ENCODE measurements at regions not wholly inside any gene's neighbourhood (a gene's known extent, or its start where the extent isn't known, plus 50 kb on each side); places are given as distances from the start of the nearest gene placed in this dataset.
"Not testable (repeated sequence)": the region's sequence is repeated elsewhere in the genome, so short reads cannot be mapped to it uniquely, and the experiment has no call there.

DNA sequence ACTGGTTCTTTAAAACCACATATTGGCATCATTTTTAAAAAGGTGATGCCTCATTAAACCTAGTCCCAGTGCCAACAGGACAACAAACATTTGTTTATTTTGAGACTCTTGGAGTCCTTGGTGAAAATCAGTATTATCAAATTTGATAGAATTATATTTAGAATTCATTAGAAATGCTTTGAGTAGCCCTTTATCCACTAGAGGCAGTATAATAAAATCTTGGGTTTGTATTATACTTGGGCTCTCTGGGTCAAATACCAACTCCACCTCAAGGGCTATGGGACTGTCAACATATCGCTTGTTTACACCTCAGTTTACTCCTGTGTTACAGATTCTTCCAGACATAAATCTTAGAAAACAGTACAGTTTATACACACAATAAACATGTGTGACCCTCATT lies 335.7 kb upstream of the FSTL5 start:
- DNase-seq (ENCODE audit: low read depth), result no peak
- TF ChIP-seq, protein P1, sequence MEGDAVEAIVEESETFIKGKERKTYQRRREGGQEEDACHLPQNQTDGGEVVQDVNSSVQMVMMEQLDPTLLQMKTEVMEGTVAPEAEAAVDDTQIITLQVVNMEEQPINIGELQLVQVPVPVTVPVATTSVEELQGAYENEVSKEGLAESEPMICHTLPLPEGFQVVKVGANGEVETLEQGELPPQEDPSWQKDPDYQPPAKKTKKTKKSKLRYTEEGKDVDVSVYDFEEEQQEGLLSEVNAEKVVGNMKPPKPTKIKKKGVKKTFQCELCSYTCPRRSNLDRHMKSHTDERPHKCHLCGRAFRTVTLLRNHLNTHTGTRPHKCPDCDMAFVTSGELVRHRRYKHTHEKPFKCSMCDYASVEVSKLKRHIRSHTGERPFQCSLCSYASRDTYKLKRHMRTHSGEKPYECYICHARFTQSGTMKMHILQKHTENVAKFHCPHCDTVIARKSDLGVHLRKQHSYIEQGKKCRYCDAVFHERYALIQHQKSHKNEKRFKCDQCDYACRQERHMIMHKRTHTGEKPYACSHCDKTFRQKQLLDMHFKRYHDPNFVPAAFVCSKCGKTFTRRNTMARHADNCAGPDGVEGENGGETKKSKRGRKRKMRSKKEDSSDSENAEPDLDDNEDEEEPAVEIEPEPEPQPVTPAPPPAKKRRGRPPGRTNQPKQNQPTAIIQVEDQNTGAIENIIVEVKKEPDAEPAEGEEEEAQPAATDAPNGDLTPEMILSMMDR (IDR thresholded peaks at IDR 0.05; ENCODE audit: insufficient read depth, low read depth, low read length, missing control alignments), result peak; percentile 7
- H3K4me3 ChIP-seq (ENCODE audit: low read depth, low read length), result no peak overlapping the region

DNA sequence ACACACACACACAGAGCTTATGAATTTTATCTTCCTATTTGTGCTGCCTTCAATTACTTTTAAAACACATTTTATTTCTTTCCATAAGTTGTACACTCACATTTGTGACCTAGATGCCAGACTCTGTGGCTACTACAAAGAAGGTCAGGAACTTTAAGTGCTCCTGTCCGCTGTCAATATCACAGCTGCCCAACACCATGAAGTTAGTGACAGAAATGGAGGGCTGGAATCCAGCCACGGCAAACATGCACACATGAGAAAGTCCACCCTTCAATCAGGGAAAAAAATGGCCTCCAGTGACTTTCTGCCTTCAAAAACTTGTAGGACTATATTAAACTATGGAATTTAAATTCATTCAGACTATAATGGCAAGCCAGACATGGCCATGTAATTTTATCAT lies 334.4 kb upstream of the FSTL5 start:
- no peak for DNase-seq (ENCODE audit: low read depth)
- TF ChIP-seq, protein P1 (IDR thresholded peaks at IDR 0.05; ENCODE audit: insufficient read depth, low read depth, low read length, missing control alignments), result no peak

DNA sequence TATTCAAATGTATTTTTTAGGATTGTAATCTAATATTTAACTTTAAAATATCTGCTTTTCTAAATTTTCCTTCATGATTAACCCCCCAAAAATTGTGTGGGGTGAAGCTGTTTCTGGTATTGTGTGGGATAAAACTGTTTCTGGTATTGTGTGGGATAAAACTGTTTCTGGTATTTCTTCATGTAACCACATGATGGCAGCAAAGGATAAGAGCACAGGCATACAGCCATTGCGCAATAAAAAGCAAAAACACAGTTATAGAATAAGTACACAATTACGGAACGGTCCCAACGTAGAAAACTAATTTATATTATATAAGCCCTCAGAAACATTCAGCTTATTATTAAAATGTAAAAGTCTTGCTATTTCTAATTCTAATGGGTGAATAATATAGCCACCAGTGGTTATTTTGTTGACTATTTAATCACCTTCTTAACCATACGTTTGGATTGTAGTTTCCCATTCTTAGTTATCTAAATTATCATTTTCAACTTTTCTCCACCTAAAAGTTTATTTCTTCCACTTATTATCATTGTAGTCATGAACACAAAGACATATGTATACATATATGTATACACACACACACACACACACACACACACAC lies 333.9 kb upstream of the FSTL5 start:
- H3K4me3 ChIP-seq (ENCODE audit: low read depth, low read length), result no peak overlapping the region
- TF ChIP-seq, protein P1 (IDR thresholded peaks at IDR 0.05; ENCODE audit: insufficient read depth, low read depth, low read length, missing control alignments), result peak; percentile 67
- peak; percentile 36 for DNase-seq (ENCODE audit: low read depth)

More for the DNA sequence above, 334.4 kb upstream of the FSTL5 start:
- no peak overlapping the region for H3K4me3 ChIP-seq (ENCODE audit: low read depth, low read length)

DNA sequence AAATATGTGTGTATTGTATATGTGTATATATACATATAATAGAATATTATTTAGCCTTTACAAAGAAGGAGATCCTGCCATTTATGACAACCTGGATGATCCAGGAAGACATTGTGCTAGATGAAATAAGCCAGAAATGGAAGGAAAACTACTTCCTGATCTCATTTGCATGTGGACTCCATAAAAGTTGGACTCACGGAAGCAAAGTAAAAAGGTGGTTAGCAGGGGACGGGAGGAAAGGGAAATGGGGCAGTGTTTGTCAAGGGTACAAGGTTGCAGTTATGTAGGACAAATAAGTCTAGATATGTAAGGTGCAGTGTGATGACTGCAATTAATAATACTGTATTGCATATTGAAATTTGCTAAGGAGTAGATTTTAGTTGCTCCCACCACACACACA lies 331.1 kb upstream of the FSTL5 start:
- no peak overlapping the region for H3K4me3 ChIP-seq (ENCODE audit: low read depth, low read length)
- TF ChIP-seq, protein P1 (IDR thresholded peaks at IDR 0.05; ENCODE audit: insufficient read depth, low read depth, low read length, missing control alignments), result no peak
- DNase-seq (ENCODE audit: low read depth), result no peak

DNA sequence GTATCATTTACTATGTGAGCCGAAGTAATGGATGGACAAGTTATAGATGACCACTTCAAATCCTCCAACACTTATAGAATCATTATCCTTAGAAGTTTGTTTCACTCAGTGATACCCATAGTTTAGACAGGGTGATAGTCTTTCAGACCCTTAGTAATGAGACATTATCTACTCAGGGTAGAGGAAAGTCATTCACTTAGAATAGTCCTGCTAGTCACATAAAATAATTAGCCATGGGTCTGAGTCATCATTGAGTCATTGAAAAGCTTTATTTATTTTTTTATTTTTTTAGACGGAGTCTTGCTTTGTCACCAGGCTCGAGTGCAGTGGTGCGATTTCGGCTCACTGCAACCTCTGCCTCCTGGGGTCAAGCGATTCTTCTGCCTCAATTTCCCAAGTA lies 321.7 kb upstream of the FSTL5 start:
- TF ChIP-seq, protein P1 (IDR thresholded peaks at IDR 0.05; ENCODE audit: insufficient read depth, low read depth, low read length, missing control alignments), result no peak
- no peak overlapping the region for H3K4me3 ChIP-seq (ENCODE audit: low read depth, low read length)
- no peak for DNase-seq (ENCODE audit: low read depth)

DNA sequence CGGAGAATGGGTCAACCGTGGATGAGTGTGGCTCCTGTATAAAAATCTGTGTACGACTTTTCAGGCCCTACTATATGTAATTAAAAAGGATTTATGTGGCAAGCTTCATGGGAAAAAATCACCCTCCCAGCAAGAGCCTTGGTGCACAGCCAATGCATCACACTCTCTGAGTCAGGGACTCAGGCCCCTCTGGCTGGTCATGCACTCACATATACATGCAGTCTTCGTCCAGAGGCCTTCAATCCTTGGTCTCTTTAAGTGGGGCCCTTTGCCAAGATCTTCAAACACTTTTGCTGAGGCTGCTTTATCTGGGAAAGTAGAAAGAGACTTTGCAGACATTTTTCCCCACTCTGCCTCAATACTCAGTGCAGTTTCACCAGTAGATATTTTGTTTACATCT lies 311.4 kb upstream of the FSTL5 start:
- H3K4me3 ChIP-seq (ENCODE audit: low read depth, low read length), result no peak overlapping the region
- TF ChIP-seq, protein P1 (IDR thresholded peaks at IDR 0.05; ENCODE audit: insufficient read depth, low read depth, low read length, missing control alignments), result no peak
- DNase-seq (ENCODE audit: low read depth), result no peak

DNA sequence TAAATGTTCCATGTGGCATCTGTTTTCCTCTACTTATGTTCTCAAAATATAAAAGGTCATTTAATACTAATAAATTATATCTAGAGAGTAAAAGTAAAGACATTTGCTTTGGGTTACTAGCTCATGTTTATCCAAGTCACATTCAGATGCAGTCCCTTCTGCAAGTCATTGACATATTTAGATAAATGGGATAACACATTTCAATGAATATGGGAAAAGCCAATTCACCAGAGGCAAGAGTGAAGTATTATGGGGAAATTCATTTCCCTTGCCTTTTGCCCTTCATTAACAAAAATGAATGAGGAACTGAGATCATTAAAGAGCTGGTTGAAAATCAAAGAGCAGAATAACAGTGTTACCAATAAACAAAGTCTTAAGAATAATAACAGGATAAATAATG lies 306.2 kb upstream of the FSTL5 start:
- TF ChIP-seq, protein P1 (IDR thresholded peaks at IDR 0.05; ENCODE audit: insufficient read depth, low read depth, low read length, missing control alignments), result no peak
- DNase-seq (ENCODE audit: low read depth), result no peak
- no peak overlapping the region for H3K4me3 ChIP-seq (ENCODE audit: low read depth, low read length)

DNA sequence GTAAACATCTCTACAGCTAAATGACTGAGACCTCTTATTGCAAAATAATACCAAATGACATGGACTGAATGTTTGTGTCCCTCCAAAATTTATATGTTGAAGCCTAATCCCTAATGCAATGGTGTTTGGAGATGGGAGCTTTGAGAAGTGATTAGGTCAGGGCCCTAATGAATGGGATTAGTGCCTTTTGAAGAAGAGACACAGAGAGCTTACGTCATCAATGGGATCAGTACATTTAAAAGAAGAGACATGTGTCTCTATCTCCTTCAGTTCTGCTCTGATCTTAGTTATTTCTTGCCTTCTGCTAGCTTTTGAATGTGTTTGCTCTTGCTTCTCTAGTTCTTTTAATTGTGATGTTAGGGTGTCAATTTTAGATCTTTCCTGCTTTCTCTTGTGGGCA lies 301.6 kb upstream of the FSTL5 start:
- not testable (repeated sequence) for DNase-seq (ENCODE audit: low read depth); H3K4me3 ChIP-seq (ENCODE audit: low read depth, low read length)

Data from GM12865 (cell line).